Panc1 (cell line): ENCODE measurements at regions not wholly inside any gene's neighbourhood (a gene's known extent, or its start where the extent isn't known, plus 50 kb on each side); places are given as distances from the start of the nearest gene placed in this dataset.

Experiments used
- CTCF ChIP-seq: fragments of 450-650 bp; IDR thresholded peaks from 2 replicates; pipeline ENCODE4 v1.5.1; 2017; ENCODE audit warnings: mild to moderate bottlenecking
- POLR2AphosphoS5 ChIP-seq: IDR thresholded peaks from 2 replicates; pipeline ENCODE4 v1.6.1; 2012; ENCODE audit warnings: mild to moderate bottlenecking, low read depth, low read length, moderate library complexity
- REST ChIP-seq, 2 experiments: IDR thresholded peaks; 2 replicates each; pipeline ENCODE4 v1.6.1; 2011 to 2012; ENCODE audit warnings: low read depth in 2 of 2, control low read depth in 1 of 2, low read length in 1 of 2, mild to moderate bottlenecking in 1 of 2, moderate library complexity in 1 of 2; ENCODE audit not compliant: insufficient read depth in 1 of 2
- SIN3A ChIP-seq: IDR thresholded peaks from 2 replicates; pipeline ENCODE4 v1.6.1; 2012; ENCODE audit warnings: low read depth, mild to moderate bottlenecking, low read length, moderate library complexity, borderline replicate concordance; ENCODE audit not compliant: insufficient read depth

DNA sequence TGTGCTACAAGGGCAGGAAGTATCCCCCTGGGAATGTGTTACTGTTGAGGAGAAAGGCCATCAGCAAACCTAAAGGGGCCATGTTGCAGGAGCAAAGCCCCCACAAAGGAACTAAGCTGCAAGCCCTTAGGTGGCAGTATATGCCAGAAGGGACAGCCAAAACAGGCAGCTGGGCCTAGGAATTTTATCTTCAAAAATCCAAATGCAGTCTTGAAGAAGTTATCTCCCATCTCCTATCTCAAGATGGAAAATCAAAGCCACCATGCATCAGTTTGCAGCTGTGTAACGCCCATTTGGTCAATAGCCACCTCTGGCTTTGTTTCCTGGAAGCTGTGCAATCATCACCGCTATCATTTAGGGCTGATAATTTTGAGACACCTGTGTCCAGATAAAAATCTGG is 400.3 kb downstream of the ARHGEF28 start:
- TF ChIP-seq POLR2AphosphoS5 (no peak), CTCF (peak; percentile 23), SIN3A (no peak), REST (IDR thresholded peaks at IDR 0.05; ENCODE audit: insufficient read depth in 1 of 2, low read depth in 2 of 2, low read length in 1 of 2) (no peak)
